ENCODE measurements at regions not wholly inside any gene's neighbourhood (a gene's known extent, or its start where the extent isn't known, plus 50 kb on each side); places are given as distances from the start of the nearest gene placed in this dataset.

DNA sequence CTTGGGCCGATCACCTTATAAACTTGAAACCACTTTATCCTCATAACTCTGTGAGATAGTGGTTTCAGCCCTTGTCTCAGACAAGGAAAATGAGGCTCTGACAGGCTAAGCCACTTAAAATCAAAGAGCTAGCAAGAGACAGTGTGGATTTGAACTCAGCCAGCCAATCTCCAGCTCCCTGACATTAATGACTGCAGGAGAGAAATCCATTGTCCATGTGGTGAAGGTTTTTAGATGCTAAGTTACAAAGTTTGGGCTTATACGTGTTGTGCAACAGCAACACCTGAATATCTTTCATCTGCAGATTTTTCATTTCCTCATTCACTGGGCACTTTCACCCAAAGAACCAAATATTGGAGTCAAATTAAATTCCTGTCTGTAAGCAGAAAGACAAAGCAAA is 501.3 kb downstream of the GRIN2A start:
- TF ChIP-seq, protein P1, sequence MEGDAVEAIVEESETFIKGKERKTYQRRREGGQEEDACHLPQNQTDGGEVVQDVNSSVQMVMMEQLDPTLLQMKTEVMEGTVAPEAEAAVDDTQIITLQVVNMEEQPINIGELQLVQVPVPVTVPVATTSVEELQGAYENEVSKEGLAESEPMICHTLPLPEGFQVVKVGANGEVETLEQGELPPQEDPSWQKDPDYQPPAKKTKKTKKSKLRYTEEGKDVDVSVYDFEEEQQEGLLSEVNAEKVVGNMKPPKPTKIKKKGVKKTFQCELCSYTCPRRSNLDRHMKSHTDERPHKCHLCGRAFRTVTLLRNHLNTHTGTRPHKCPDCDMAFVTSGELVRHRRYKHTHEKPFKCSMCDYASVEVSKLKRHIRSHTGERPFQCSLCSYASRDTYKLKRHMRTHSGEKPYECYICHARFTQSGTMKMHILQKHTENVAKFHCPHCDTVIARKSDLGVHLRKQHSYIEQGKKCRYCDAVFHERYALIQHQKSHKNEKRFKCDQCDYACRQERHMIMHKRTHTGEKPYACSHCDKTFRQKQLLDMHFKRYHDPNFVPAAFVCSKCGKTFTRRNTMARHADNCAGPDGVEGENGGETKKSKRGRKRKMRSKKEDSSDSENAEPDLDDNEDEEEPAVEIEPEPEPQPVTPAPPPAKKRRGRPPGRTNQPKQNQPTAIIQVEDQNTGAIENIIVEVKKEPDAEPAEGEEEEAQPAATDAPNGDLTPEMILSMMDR (IDR thresholded peaks at IDR 0.05; ENCODE audit: low read depth, low read length), result no peak
- no peak for TF ChIP-seq POLR2A (IDR thresholded peaks at IDR 0.05; ENCODE audit: extremely low read depth, insufficient read length)
- TF ChIP-seq, protein P2, sequence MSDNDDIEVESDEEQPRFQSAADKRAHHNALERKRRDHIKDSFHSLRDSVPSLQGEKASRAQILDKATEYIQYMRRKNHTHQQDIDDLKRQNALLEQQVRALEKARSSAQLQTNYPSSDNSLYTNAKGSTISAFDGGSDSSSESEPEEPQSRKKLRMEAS (IDR thresholded peaks at IDR 0.05; ENCODE audit: low read depth, low read length), result no peak
- TF ChIP-seq MYC (IDR thresholded peaks at IDR 0.05; ENCODE audit: low read depth, low read length), result no peak

Measured in NB4 (cell line).